Endothelial cell (in vitro differentiated cells): ENCODE measurements at regions not wholly inside any gene's neighbourhood (a gene's known extent, or its start where the extent isn't known, plus 50 kb on each side); places are given as distances from the start of the nearest gene placed in this dataset.

ENCODE experiments used
- DNase-seq: peaks from one replicate; pipeline ENCODE4 v3.0.0; 2021; ENCODE audit warnings: low spot score
- H3K27ac Mint-ChIP-seq: one replicate; pipeline ENCODE4 v1.8.0; 2021; ENCODE audit warnings: mixed read lengths, inconsistent platforms; ENCODE audit not compliant: unreplicated experiment
- H3K27me3 Mint-ChIP-seq: one replicate; pipeline ENCODE4 v1.8.0; 2021; ENCODE audit warnings: mild to moderate bottlenecking, moderate library complexity, mixed read lengths, inconsistent platforms; ENCODE audit not compliant: unreplicated experiment
- H3K36me3 Mint-ChIP-seq: one replicate; pipeline ENCODE4 v1.8.0; 2021; ENCODE audit warnings: mild to moderate bottlenecking, low read depth, mixed read lengths, inconsistent platforms; ENCODE audit not compliant: unreplicated experiment
- H3K4me1 Mint-ChIP-seq: one replicate; pipeline ENCODE4 v1.8.0; 2021; ENCODE audit warnings: mild to moderate bottlenecking, mixed read lengths, inconsistent platforms; ENCODE audit not compliant: unreplicated experiment
- H3K4me3 Mint-ChIP-seq: one replicate; pipeline ENCODE4 v1.8.0; 2021; ENCODE audit warnings: mild to moderate bottlenecking, mixed read lengths, inconsistent platforms; ENCODE audit not compliant: unreplicated experiment
- H3K9me3 Mint-ChIP-seq: one replicate; pipeline ENCODE4 v1.8.0; 2021; ENCODE audit warnings: mixed read lengths, inconsistent platforms; ENCODE audit not compliant: unreplicated experiment
- CTCF ChIP-seq: fragments of 200-600 bp; sonication (generic); IDR thresholded peaks from one replicate; pipeline ENCODE4 v1.5.0; 2021; ENCODE audit warnings: antibody characterized with exemption; ENCODE audit not compliant: unreplicated experiment

- H3K36me3 Mint-ChIP-seq: no peaks in the 10 kb centered on the region
- H3K9me3 Mint-ChIP-seq: no peaks in the 10 kb centered on the region
- no peak for DNase-seq
- no peak overlapping the region for H3K4me3 Mint-ChIP-seq
- no peak overlapping the region for H3K27ac Mint-ChIP-seq
- H3K27me3 Mint-ChIP-seq: no peaks in the 10 kb centered on the region
- H3K4me1 Mint-ChIP-seq: peaks cover 2% of the 10 kb centered on the region
- no peak for TF ChIP-seq CTCF
Measured at GRCh38 chr20:12074111-12074655, 156.5 kb downstream of the BTBD3 start.

GRCh38 chr20:12076200-12076599 lies 158.5 kb downstream of the BTBD3 start:
- no peak for DNase-seq
- no peaks in the 10 kb centered on the region for H3K4me1 Mint-ChIP-seq
- H3K36me3 Mint-ChIP-seq: no peaks in the 10 kb centered on the region
- H3K27me3 Mint-ChIP-seq: no peaks in the 10 kb centered on the region
- no peak overlapping the region for H3K27ac Mint-ChIP-seq
- no peak overlapping the region for H3K4me3 Mint-ChIP-seq
- no peak for TF ChIP-seq CTCF
- no peaks in the 10 kb centered on the region for H3K9me3 Mint-ChIP-seq

- DNase-seq: no peak
- Mint-ChIP-seq H3K27me3 (no peaks in the 10 kb centered on the region), H3K4me3 (no peak overlapping the region), H3K36me3 (no peaks in the 10 kb centered on the region), H3K9me3 (no peaks in the 10 kb centered on the region), H3K27ac (no peak overlapping the region), H3K4me1 (no peaks in the 10 kb centered on the region)
- no peak for TF ChIP-seq CTCF
Measured at GRCh38 chr20:12077875-12078274, 160.2 kb downstream of the BTBD3 start.

- no peak overlapping the region for H3K4me3 Mint-ChIP-seq
- H3K4me1 Mint-ChIP-seq: peaks cover 3% of the 10 kb centered on the region
- no peak for DNase-seq
- no peak overlapping the region for H3K27ac Mint-ChIP-seq
- H3K36me3 Mint-ChIP-seq: no peaks in the 10 kb centered on the region
- no peaks in the 10 kb centered on the region for H3K27me3 Mint-ChIP-seq
- TF ChIP-seq CTCF: no peak
- H3K9me3 Mint-ChIP-seq: no peaks in the 10 kb centered on the region
Measured at GRCh38 chr20:12079490-12079889, 161.8 kb downstream of the BTBD3 start.

- TF ChIP-seq CTCF: no peak
- Mint-ChIP-seq H3K27ac (no peak overlapping the region), H3K9me3 (no peaks in the 10 kb centered on the region), H3K36me3 (no peaks in the 10 kb centered on the region), H3K4me1 (peaks cover 8% of the 10 kb centered on the region), H3K27me3 (no peaks in the 10 kb centered on the region), H3K4me3 (no peak overlapping the region)
- DNase-seq: no peak
Measured at GRCh38 chr20:12083269-12083668, 165.6 kb downstream of the BTBD3 start.
